ENCODE measurements at regions not wholly inside any gene's neighbourhood (a gene's known extent, or its start where the extent isn't known, plus 50 kb on each side); places are given as distances from the start of the nearest gene placed in this dataset.
"Not testable (repeated sequence)": the region's sequence is repeated elsewhere in the genome, so short reads cannot be mapped to it uniquely, and the experiment has no call there.

- TF ChIP-seq ZBTB7B (CRISPR knock-in tag; IDR thresholded peaks at IDR 0.05); TCF7 (IDR thresholded peaks at IDR 0.05; ENCODE audit: low read depth); ZFP37 (CRISPR knock-in tag; IDR thresholded peaks at IDR 0.05; ENCODE audit: borderline replicate concordance); ZNF207 (IDR thresholded peaks at IDR 0.05; ENCODE audit: borderline replicate concordance); TCF12 (IDR thresholded peaks at IDR 0.05); TCF12 (CRISPR knock-in tag; IDR thresholded peaks at IDR 0.05); PBX3 (CRISPR knock-in tag; IDR thresholded peaks at IDR 0.05; ENCODE audit: borderline replicate concordance); PRDM10 (CRISPR knock-in tag; IDR thresholded peaks at IDR 0.05; ENCODE audit: low read depth); ZNF326 (CRISPR knock-in tag; IDR thresholded peaks at IDR 0.05; ENCODE audit: borderline replicate concordance); ISL2 (CRISPR knock-in tag; IDR thresholded peaks at IDR 0.05); MED1 (CRISPR knock-in tag; IDR thresholded peaks at IDR 0.05): not testable (repeated sequence)
These were observed 562.4 kb upstream of the RAB6C start for GRCh38 chr2:129417041-129417440.
